NB4 (cell line): ENCODE measurements at regions not wholly inside any gene's neighbourhood (a gene's known extent, or its start where the extent isn't known, plus 50 kb on each side); places are given as distances from the start of the nearest gene placed in this dataset.

ENCODE experiments used
- DNase-seq: peaks from one replicate; pipeline ENCODE4 v3.0.0; 2010; ENCODE audit warnings: low read depth
- H3K4me3 ChIP-seq: one replicate; pipeline ENCODE4 v1.5.1; 2011; ENCODE audit warnings: mild to moderate bottlenecking, low read depth, low read length, moderate library complexity
- MAX ChIP-seq: IDR thresholded peaks from 2 replicates; pipeline ENCODE4 v1.6.1; 2011; ENCODE audit warnings: low read depth, low read length
- MYC ChIP-seq: IDR thresholded peaks from 2 replicates; pipeline ENCODE4 v1.6.1; 2011; ENCODE audit warnings: low read depth, low read length
- POLR2A ChIP-seq: IDR thresholded peaks from 2 replicates; pipeline ENCODE4 v1.6.1; 2011; ENCODE audit warnings: mild to moderate bottlenecking; ENCODE audit not compliant: insufficient read length; ENCODE audit errors: extremely low read depth
- TF ChIP-seq, protein P1 (sequence below): IDR thresholded peaks from one replicate; pipeline ENCODE4 v1.5.1; 2012; ENCODE audit warnings: low read depth, low read length

DNA sequence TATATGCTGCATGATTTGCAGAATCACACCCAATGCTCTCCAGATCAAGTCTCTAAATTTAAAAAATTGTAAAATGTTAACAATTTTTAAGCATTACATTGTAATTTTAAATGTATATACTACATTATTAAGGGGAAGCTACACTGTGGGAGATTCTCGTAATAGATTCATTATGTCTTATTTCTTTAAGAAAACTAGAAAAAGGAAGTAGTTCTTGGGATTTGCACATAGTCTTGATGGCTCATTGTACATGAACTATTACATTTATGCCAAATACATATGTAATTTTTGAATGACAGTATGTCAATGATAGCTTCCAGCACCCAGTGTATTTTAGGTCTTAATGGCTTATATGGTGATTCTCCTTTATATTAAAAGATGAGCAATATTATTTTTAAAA is 250.3 kb downstream of the PTPRC start:
- TF ChIP-seq MYC (no peak), MAX (no peak), POLR2A (no peak)
- TF ChIP-seq, protein P1, sequence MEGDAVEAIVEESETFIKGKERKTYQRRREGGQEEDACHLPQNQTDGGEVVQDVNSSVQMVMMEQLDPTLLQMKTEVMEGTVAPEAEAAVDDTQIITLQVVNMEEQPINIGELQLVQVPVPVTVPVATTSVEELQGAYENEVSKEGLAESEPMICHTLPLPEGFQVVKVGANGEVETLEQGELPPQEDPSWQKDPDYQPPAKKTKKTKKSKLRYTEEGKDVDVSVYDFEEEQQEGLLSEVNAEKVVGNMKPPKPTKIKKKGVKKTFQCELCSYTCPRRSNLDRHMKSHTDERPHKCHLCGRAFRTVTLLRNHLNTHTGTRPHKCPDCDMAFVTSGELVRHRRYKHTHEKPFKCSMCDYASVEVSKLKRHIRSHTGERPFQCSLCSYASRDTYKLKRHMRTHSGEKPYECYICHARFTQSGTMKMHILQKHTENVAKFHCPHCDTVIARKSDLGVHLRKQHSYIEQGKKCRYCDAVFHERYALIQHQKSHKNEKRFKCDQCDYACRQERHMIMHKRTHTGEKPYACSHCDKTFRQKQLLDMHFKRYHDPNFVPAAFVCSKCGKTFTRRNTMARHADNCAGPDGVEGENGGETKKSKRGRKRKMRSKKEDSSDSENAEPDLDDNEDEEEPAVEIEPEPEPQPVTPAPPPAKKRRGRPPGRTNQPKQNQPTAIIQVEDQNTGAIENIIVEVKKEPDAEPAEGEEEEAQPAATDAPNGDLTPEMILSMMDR, result no peak
- DNase-seq, result peak; percentile 47
- H3K4me3 ChIP-seq, result no peak overlapping the region

GRCh38 chr1:198889749-198890148 is 250.9 kb downstream of the PTPRC start:
- H3K4me3 ChIP-seq, result no peak overlapping the region
- TF ChIP-seq MAX (no peak), MYC (no peak), POLR2A (no peak)
- TF ChIP-seq, protein P1, result no peak
- no peak for DNase-seq

GRCh38 chr1:198890214-198890930 is 251.5 kb downstream of the PTPRC start:
- DNase-seq, result no peak
- TF ChIP-seq POLR2A (no peak), MYC (no peak), MAX (no peak)
- TF ChIP-seq, protein P1, result no peak
- H3K4me3 ChIP-seq, result no peak overlapping the region

GRCh38 chr1:198892065-198892464 is 253.2 kb downstream of the PTPRC start:
- DNase-seq, result no peak
- H3K4me3 ChIP-seq, result no peak overlapping the region
- TF ChIP-seq POLR2A, result peak; percentile 20
- TF ChIP-seq MYC, result no peak
- TF ChIP-seq, protein P1, result no peak

GRCh38 chr1:198893141-198893540 is 254.3 kb downstream of the PTPRC start:
- no peak overlapping the region for H3K4me3 ChIP-seq
- TF ChIP-seq MYC (no peak), POLR2A (no peak), MAX (no peak)
- TF ChIP-seq, protein P1, result no peak
- no peak for DNase-seq
